Neural cell (in vitro differentiated cells): ENCODE measurements at regions not wholly inside any gene's neighbourhood (a gene's known extent, or its start where the extent isn't known, plus 50 kb on each side); places are given as distances from the start of the nearest gene placed in this dataset.

Experiments used
- EP300 ChIP-seq: fragments of 450-650 bp; conservative IDR thresholded peaks from 2 replicates; pipeline ENCODE4 v1.6.1; 2014; ENCODE audit warnings: antibody characterized with exemption, mild to moderate bottlenecking, moderate library complexity; ENCODE audit not compliant: poor library complexity, severe bottlenecking
- EZH2 ChIP-seq: fragments of 200-600, 300-800 bp; shearing (Covaris generic), sonication (generic); IDR thresholded peaks from 2 replicates; pipeline ENCODE4 v1.6.1; 2014; ENCODE audit warnings: antibody characterized with exemption, low read length, borderline replicate concordance, mild to moderate bottlenecking; ENCODE audit not compliant: insufficient read depth, poor library complexity, severe bottlenecking
- TF ChIP-seq, protein P1 (sequence below): fragments of 450-650 bp; IDR thresholded peaks from 2 replicates; pipeline ENCODE4 v1.5.1; 2014; ENCODE audit warnings: antibody characterized with exemption, mild to moderate bottlenecking, moderate library complexity; ENCODE audit not compliant: poor library complexity, severe bottlenecking

- TF ChIP-seq, protein P1, sequence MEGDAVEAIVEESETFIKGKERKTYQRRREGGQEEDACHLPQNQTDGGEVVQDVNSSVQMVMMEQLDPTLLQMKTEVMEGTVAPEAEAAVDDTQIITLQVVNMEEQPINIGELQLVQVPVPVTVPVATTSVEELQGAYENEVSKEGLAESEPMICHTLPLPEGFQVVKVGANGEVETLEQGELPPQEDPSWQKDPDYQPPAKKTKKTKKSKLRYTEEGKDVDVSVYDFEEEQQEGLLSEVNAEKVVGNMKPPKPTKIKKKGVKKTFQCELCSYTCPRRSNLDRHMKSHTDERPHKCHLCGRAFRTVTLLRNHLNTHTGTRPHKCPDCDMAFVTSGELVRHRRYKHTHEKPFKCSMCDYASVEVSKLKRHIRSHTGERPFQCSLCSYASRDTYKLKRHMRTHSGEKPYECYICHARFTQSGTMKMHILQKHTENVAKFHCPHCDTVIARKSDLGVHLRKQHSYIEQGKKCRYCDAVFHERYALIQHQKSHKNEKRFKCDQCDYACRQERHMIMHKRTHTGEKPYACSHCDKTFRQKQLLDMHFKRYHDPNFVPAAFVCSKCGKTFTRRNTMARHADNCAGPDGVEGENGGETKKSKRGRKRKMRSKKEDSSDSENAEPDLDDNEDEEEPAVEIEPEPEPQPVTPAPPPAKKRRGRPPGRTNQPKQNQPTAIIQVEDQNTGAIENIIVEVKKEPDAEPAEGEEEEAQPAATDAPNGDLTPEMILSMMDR: no peak
- TF ChIP-seq EZH2 (no peak), EP300 (no peak)
Measured at GRCh38 chr13:29977476-29978120, 127.2 kb upstream of the UBL3 start.
